HL-60/S4 treated with phorbol 12-myristate 13-acetate at 8.2 ng/mL for 4 days and 3 days (cell line): ENCODE measurements at regions not wholly inside any gene's neighbourhood (a gene's known extent, or its start where the extent isn't known, plus 50 kb on each side); places are given as distances from the start of the nearest gene placed in this dataset.

Source experiments
- in situ Hi-C: fragments of 300-500 bp; cut with MboI; formaldehyde crosslinking; loops from 2 replicates; pipeline ENCODE4 v1.15.0; 2022; ENCODE audit warnings: low sequenced_read_pairs

- in situ Hi-C loops, result no loop called here
Measured at GRCh38 chr2:199136242-199136641, 321.5 kb downstream of the SATB2 start.

- in situ Hi-C loops, result no loop called here
Measured at GRCh38 chr2:199131876-199132275, 325.9 kb downstream of the SATB2 start.

GRCh38 chr2:199131136-199131655, 326.5 kb downstream of the SATB2 start:
- in situ Hi-C loops, result no loop called here

- in situ Hi-C loops, result no loop called here
Measured at GRCh38 chr2:199130501-199130900, 327.2 kb downstream of the SATB2 start.

- in situ Hi-C loops, result no loop called here
Measured at GRCh38 chr2:199128476-199129229, 329.1 kb downstream of the SATB2 start.

- in situ Hi-C loops, result no loop called here
Measured at GRCh38 chr2:199119796-199120195, 337.9 kb downstream of the SATB2 start.

- in situ Hi-C loops, result no loop called here
Measured at GRCh38 chr2:199118673-199119112, 339.0 kb downstream of the SATB2 start.

GRCh38 chr2:199115169-199115568, 342.6 kb downstream of the SATB2 start:
- in situ Hi-C loops, result no loop called here

GRCh38 chr2:199113111-199113510, 344.6 kb downstream of the SATB2 start:
- in situ Hi-C loops, result no loop called here

- in situ Hi-C loops, result no loop called here
Measured at GRCh38 chr2:199111458-199111857, 346.3 kb downstream of the SATB2 start.

- in situ Hi-C loops, result no loop called here
Measured at GRCh38 chr2:199108056-199108455, 349.7 kb downstream of the SATB2 start.

GRCh38 chr2:199105826-199106225, 351.9 kb downstream of the SATB2 start:
- in situ Hi-C loops, result no loop called here

GRCh38 chr2:199101487-199101886, 356.3 kb downstream of the SATB2 start:
- in situ Hi-C loops, result no loop called here

- in situ Hi-C loops, result no loop called here
Measured at GRCh38 chr2:199100326-199101110, 357.2 kb downstream of the SATB2 start.

- in situ Hi-C loops, result no loop called here
Measured at GRCh38 chr2:199092419-199092818, 365.3 kb downstream of the SATB2 start.

- in situ Hi-C loops, result no loop called here
Measured at GRCh38 chr2:199085261-199085660, 372.5 kb downstream of the SATB2 start.

- in situ Hi-C loops, result no loop called here
Measured at GRCh38 chr2:199070322-199070949, 387.3 kb downstream of the SATB2 start.

GRCh38 chr2:199064201-199064600, 393.5 kb downstream of the SATB2 start:
- in situ Hi-C loops, result no loop called here

- in situ Hi-C loops, result no loop called here
Measured at GRCh38 chr2:199057936-199058335, 399.8 kb downstream of the SATB2 start.

- in situ Hi-C loops, result no loop called here
Measured at GRCh38 chr2:199055336-199055735, 402.4 kb downstream of the SATB2 start.

- in situ Hi-C loops, result no loop called here
Measured at GRCh38 chr2:199042660-199043379, 414.9 kb downstream of the SATB2 start.
